ENCODE measurements at regions not wholly inside any gene's neighbourhood (a gene's known extent, or its start where the extent isn't known, plus 50 kb on each side); places are given as distances from the start of the nearest gene placed in this dataset.

- TF ChIP-seq CTCF (IDR thresholded peaks at IDR 0.05; ENCODE audit: unreplicated experiment) = no peak
- Mint-ChIP-seq H3K36me3 (ENCODE audit: insufficient read depth, unreplicated experiment) (peaks cover 5% of the 10 kb centered on the region), H3K4me3 (ENCODE audit: low read depth, unreplicated experiment) (no peak overlapping the region), H3K9me3 (ENCODE audit: low read depth, unreplicated experiment) (no peaks in the 10 kb centered on the region), H3K4me1 (ENCODE audit: low read depth, unreplicated experiment) (no peaks in the 10 kb centered on the region), H3K27ac (ENCODE audit: unreplicated experiment) (peak overlapping the region; percentile 70), H3K27me3 (ENCODE audit: unreplicated experiment) (no peaks in the 10 kb centered on the region)
- intact Hi-C loops (cut with micrococcal nuclease; ENCODE audit: unreplicated experiment) = no loop called here
- DNase-seq = no peak
- BruUV-seq (replicated peaks) = no TSS peak
- CTCF ChIA-PET = no interaction called here
Measured at GRCh38 chr9:7967093-7967827, 167.7 kb upstream of the DMAC1 start.

DNA sequence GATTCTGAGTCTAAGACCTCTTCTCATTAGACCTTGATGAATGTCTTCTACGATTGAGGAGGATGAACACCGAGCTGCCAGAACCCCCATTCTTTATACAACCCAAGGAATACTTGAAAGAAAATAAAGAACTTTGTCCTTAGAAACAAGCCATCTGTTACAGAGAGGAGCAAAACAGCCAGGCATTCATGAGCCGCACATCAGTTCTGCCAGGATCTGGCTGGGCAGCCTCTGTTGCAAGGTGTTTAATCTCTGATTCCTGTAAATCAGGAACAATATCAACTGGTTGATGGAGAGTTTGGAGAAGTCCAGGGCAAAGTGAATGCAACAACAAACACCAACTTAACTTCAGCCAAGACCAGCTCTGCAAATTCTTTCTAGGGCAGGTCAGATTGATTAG, 165.5 kb upstream of the DMAC1 start:
- peaks cover 5% of the 10 kb centered on the region for H3K36me3 Mint-ChIP-seq (ENCODE audit: insufficient read depth, unreplicated experiment)
- H3K4me3 Mint-ChIP-seq (ENCODE audit: low read depth, unreplicated experiment) = no peak overlapping the region
- TF ChIP-seq CTCF (IDR thresholded peaks at IDR 0.05; ENCODE audit: unreplicated experiment) = no peak
- intact Hi-C loops (cut with micrococcal nuclease; ENCODE audit: unreplicated experiment) = no loop called here
- CTCF ChIA-PET = no interaction called here
- no TSS peak for BruUV-seq (replicated peaks)
- H3K27me3 Mint-ChIP-seq (ENCODE audit: unreplicated experiment) = no peaks in the 10 kb centered on the region
- DNase-seq = no peak
- H3K9me3 Mint-ChIP-seq (ENCODE audit: low read depth, unreplicated experiment) = no peaks in the 10 kb centered on the region
- H3K27ac Mint-ChIP-seq (ENCODE audit: unreplicated experiment) = no peak overlapping the region
- no peaks in the 10 kb centered on the region for H3K4me1 Mint-ChIP-seq (ENCODE audit: low read depth, unreplicated experiment)

GRCh38 chr9:7963026-7963425, 163.4 kb upstream of the DMAC1 start:
- no peaks in the 10 kb centered on the region for H3K4me1 Mint-ChIP-seq (ENCODE audit: low read depth, unreplicated experiment)
- CTCF ChIA-PET = no interaction called here
- H3K27me3 Mint-ChIP-seq (ENCODE audit: unreplicated experiment) = no peaks in the 10 kb centered on the region
- no peak for DNase-seq
- H3K27ac Mint-ChIP-seq (ENCODE audit: unreplicated experiment) = no peak overlapping the region
- intact Hi-C loops (cut with micrococcal nuclease; ENCODE audit: unreplicated experiment) = no loop called here
- no peak for TF ChIP-seq CTCF (IDR thresholded peaks at IDR 0.05; ENCODE audit: unreplicated experiment)
- BruUV-seq (replicated peaks) = no TSS peak
- peaks cover 4% of the 10 kb centered on the region for H3K36me3 Mint-ChIP-seq (ENCODE audit: insufficient read depth, unreplicated experiment)
- H3K9me3 Mint-ChIP-seq (ENCODE audit: low read depth, unreplicated experiment) = no peaks in the 10 kb centered on the region
- no peak overlapping the region for H3K4me3 Mint-ChIP-seq (ENCODE audit: low read depth, unreplicated experiment)

DNA sequence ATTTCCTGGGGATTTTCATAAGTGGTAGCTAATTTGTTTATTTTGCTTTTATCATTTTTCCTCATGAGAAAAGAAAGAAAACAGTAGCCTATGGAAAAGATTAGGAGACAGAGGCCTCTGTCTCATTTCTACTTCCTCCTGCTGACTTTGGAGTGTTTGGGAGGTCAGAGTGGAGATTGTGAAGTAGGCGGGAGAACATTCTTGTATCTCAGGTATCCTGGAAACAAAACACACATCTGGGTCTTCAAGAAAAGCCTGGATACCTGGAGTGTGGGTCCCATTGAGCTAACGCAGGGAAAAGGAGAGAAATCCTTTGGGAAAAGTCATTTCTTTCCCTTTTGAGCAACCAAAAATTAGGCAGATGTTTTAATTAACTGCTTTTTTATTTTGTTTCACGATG, 161.5 kb upstream of the DMAC1 start:
- CTCF ChIA-PET = no interaction called here
- no peak for DNase-seq
- no peaks in the 10 kb centered on the region for H3K27me3 Mint-ChIP-seq (ENCODE audit: unreplicated experiment)
- H3K27ac Mint-ChIP-seq (ENCODE audit: unreplicated experiment) = no peak overlapping the region
- no peak overlapping the region for H3K4me3 Mint-ChIP-seq (ENCODE audit: low read depth, unreplicated experiment)
- TF ChIP-seq CTCF (IDR thresholded peaks at IDR 0.05; ENCODE audit: unreplicated experiment) = no peak
- no peaks in the 10 kb centered on the region for H3K36me3 Mint-ChIP-seq (ENCODE audit: insufficient read depth, unreplicated experiment)
- BruUV-seq (replicated peaks) = no TSS peak
- no peaks in the 10 kb centered on the region for H3K4me1 Mint-ChIP-seq (ENCODE audit: low read depth, unreplicated experiment)
- H3K9me3 Mint-ChIP-seq (ENCODE audit: low read depth, unreplicated experiment) = peaks cover 2% of the 10 kb centered on the region
- intact Hi-C loops (cut with micrococcal nuclease; ENCODE audit: unreplicated experiment) = no loop called here

Measured in Calu3 (cell line).